ENCODE measurements at regions not wholly inside any gene's neighbourhood (a gene's known extent, or its start where the extent isn't known, plus 50 kb on each side); places are given as distances from the start of the nearest gene placed in this dataset.

- TF ChIP-seq KAT8 (CRISPR knock-in tag; IDR thresholded peaks at IDR 0.05) (no peak), MXI1 (IDR thresholded peaks at IDR 0.05; ENCODE audit: borderline replicate concordance, low read depth, low read length) (no peak), ZNF672 (CRISPR knock-in tag; IDR thresholded peaks at IDR 0.05) (no peak), KLF9 (CRISPR knock-in tag; IDR thresholded peaks at IDR 0.05; ENCODE audit: low read depth) (no peak), NFRKB (IDR thresholded peaks at IDR 0.05) (no peak), NR2F1 (CRISPR knock-in tag; IDR thresholded peaks at IDR 0.05) (no peak), ASH2L (IDR thresholded peaks at IDR 0.05; ENCODE audit: insufficient read length, low read depth, low read length) (no peak), ZNF605 (CRISPR knock-in tag; IDR thresholded peaks at IDR 0.05) (no peak), KDM1A (CRISPR knock-in tag; IDR thresholded peaks at IDR 0.05) (no peak), NCOA1 (CRISPR knock-in tag; IDR thresholded peaks at IDR 0.05) (no peak), ATF2 (CRISPR knock-in tag; IDR thresholded peaks at IDR 0.05) (no peak), SP1 (IDR thresholded peaks at IDR 0.05) (no peak), SP1 (CRISPR knock-in tag; IDR thresholded peaks at IDR 0.05) (no peak), PITX1 (CRISPR knock-in tag; IDR thresholded peaks at IDR 0.05) (no peak), STAT5B (CRISPR knock-in tag; IDR thresholded peaks at IDR 0.05) (no peak), ZNF558 (CRISPR knock-in tag; IDR thresholded peaks at IDR 0.05; ENCODE audit: borderline replicate concordance) (no peak)
- TF ChIP-seq, protein P1, sequence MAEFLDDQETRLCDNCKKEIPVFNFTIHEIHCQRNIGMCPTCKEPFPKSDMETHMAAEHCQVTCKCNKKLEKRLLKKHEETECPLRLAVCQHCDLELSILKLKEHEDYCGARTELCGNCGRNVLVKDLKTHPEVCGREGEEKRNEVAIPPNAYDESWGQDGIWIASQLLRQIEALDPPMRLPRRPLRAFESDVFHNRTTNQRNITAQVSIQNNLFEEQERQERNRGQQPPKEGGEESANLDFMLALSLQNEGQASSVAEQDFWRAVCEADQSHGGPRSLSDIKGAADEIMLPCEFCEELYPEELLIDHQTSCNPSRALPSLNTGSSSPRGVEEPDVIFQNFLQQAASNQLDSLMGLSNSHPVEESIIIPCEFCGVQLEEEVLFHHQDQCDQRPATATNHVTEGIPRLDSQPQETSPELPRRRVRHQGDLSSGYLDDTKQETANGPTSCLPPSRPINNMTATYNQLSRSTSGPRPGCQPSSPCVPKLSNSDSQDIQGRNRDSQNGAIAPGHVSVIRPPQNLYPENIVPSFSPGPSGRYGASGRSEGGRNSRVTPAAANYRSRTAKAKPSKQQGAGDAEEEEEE (CRISPR knock-in tag; IDR thresholded peaks at IDR 0.05; ENCODE audit: borderline replicate concordance), result no peak
- no TSS peak for BruUV-seq (replicated peaks)
- DNase-seq (ENCODE audit: low spot score), result no peak
- H2AFZ ChIP-seq (ENCODE audit: low read length), result no peak overlapping the region
- no peak overlapping the region for H3K27ac ChIP-seq (ENCODE audit: extremely low read length, insufficient read depth, low read length)
- H4K20me1 ChIP-seq (ENCODE audit: insufficient read depth, low read length), result no peaks in the 10 kb centered on the region
- H3K9me3 ChIP-seq (ENCODE audit: low read length), result no peaks in the 10 kb centered on the region
- 11% methylated on average over 2 of the region's 2 CpGs for WGBS (ENCODE audit: low lambda C conversion rate)
- H3K36me3 ChIP-seq (replicated peaks in 1 of 2; ENCODE audit: control insufficient read depth in 1 of 2, insufficient read depth in 2 of 2, low read length in 2 of 2), result no peaks in the 10 kb centered on the region
- ATAC-seq, result no peak
- no peaks in the 10 kb centered on the region for H3K4me1 ChIP-seq (ENCODE audit: insufficient read depth, low read length)
- no peak overlapping the region for H3K4me2 ChIP-seq (ENCODE audit: low read depth, low read length)
- no peaks in the 10 kb centered on the region for H3K79me2 ChIP-seq (ENCODE audit: insufficient read depth, low read length)
- no peak overlapping the region for H3K9ac ChIP-seq (ENCODE audit: insufficient read depth, low read depth, low read length)
- CTCF ChIA-PET (ENCODE audit: low intra/inter-chr PET ratio, low total read pairs), result no interaction called here
- in situ Hi-C loops (cut with HindIII; ENCODE audit: extremely low pct_ligation_motif_present, low pct_unique_long_range_greater_than_20kb), result no loop called here
- H3K4me3 ChIP-seq (replicated peaks in 1 of 3; ENCODE audit: insufficient read depth in 1 of 3, low read depth in 2 of 3, low read length in 3 of 3), result no peak overlapping the region
- POLR2A ChIA-PET, result no interaction called here
- no peaks in the 10 kb centered on the region; a peak in 1 of 5 replicates for H3K27me3 ChIP-seq (ENCODE audit: control insufficient read depth in 1 of 2, insufficient read depth in 2 of 2, low read length in 2 of 2)
- intact Hi-C loops (cut with micrococcal nuclease; ENCODE audit: unreplicated experiment), result no loop called here
- FAIRE-seq, result no peak
Measured at GRCh38 chr14:58861586-58861985, 223.8 kb downstream of the DACT1 start.

Data from HepG2 (cell line).